ENCODE measurements at regions not wholly inside any gene's neighbourhood (a gene's known extent, or its start where the extent isn't known, plus 50 kb on each side); places are given as distances from the start of the nearest gene placed in this dataset.

- TF ChIP-seq EZH2 (IDR thresholded peaks at IDR 0.05; ENCODE audit: borderline replicate concordance, low read length) (no peak), CTCF (conservative IDR thresholded peaks at IDR 0.05 in 1 of 2, IDR thresholded peaks at IDR 0.05 in 1 of 2; ENCODE audit: extremely low read depth in 1 of 2, insufficient read depth in 1 of 2, low read depth in 1 of 2, low read length in 2 of 2) (no peak)
These were observed 688.5 kb downstream of the EFNB2 start for GRCh38 chr13:105846923-105847322.

All from mammary epithelial cell (primary cell).